Nephron progenitor cell (in vitro differentiated cells): ENCODE measurements at regions not wholly inside any gene's neighbourhood (a gene's known extent, or its start where the extent isn't known, plus 50 kb on each side); places are given as distances from the start of the nearest gene placed in this dataset.

Source experiments
- DNase-seq: peaks from one replicate; pipeline ENCODE4 v3.0.0; 2021
- H3K27ac Mint-ChIP-seq: 2 replicates; pipeline ENCODE4 v1.8.0; 2021; ENCODE audit warnings: mild to moderate bottlenecking, moderate library complexity, mixed read lengths
- H3K27me3 Mint-ChIP-seq: 2 replicates; pipeline ENCODE4 v1.8.0; 2021; ENCODE audit warnings: mild to moderate bottlenecking, low read depth, mixed read lengths; ENCODE audit not compliant: poor library complexity
- H3K36me3 Mint-ChIP-seq: 2 replicates; pipeline ENCODE4 v1.8.0; 2021; ENCODE audit warnings: low read depth, mixed read lengths
- H3K4me1 Mint-ChIP-seq: 2 replicates; pipeline ENCODE4 v1.8.0; 2021; ENCODE audit warnings: mixed read lengths
- H3K4me3 Mint-ChIP-seq: 2 replicates; pipeline ENCODE4 v1.8.0; 2021; ENCODE audit warnings: mild to moderate bottlenecking, moderate library complexity, mixed read lengths
- H3K9me3 Mint-ChIP-seq: 2 replicates; pipeline ENCODE4 v1.8.0; 2021; ENCODE audit warnings: mild to moderate bottlenecking, moderate library complexity, mixed read lengths
- TF ChIP-seq, protein P1 (sequence below): fragments of 200-600 bp; sonication (generic); IDR thresholded peaks from 2 replicates; pipeline ENCODE4 v1.5.0; 2021; ENCODE audit warnings: antibody characterized with exemption

- Mint-ChIP-seq H3K27me3 (peaks cover 11% of the 10 kb centered on the region), H3K4me3 (no peak overlapping the region), H3K9me3 (no peaks in the 10 kb centered on the region), H3K27ac (no peak overlapping the region), H3K36me3 (no peaks in the 10 kb centered on the region), H3K4me1 (peaks cover 47% of the 10 kb centered on the region)
- TF ChIP-seq, protein P1, sequence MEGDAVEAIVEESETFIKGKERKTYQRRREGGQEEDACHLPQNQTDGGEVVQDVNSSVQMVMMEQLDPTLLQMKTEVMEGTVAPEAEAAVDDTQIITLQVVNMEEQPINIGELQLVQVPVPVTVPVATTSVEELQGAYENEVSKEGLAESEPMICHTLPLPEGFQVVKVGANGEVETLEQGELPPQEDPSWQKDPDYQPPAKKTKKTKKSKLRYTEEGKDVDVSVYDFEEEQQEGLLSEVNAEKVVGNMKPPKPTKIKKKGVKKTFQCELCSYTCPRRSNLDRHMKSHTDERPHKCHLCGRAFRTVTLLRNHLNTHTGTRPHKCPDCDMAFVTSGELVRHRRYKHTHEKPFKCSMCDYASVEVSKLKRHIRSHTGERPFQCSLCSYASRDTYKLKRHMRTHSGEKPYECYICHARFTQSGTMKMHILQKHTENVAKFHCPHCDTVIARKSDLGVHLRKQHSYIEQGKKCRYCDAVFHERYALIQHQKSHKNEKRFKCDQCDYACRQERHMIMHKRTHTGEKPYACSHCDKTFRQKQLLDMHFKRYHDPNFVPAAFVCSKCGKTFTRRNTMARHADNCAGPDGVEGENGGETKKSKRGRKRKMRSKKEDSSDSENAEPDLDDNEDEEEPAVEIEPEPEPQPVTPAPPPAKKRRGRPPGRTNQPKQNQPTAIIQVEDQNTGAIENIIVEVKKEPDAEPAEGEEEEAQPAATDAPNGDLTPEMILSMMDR = no peak
- DNase-seq = no peak
Observed at GRCh38 chr10:78286668-78287067, 253.0 kb downstream of the RPS24 start.

DNA sequence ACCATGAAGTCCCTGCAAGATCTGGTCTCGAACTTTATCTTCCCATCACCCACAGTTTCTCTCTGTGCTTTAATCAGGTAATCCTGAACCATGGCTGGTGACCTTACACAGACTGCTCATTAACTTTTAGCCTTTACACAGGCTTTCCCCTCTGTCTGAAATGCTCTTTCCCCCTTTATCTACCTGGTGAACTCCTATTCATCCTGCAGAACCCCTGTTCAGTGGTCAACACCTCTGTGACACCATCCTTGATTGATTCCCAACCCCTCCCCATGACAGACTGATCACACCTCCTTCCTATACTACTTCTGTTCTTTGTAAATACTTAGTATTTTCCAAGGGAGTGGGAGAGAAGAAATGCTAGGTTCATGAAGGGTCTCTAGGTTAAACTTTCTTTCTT lies 254.0 kb downstream of the RPS24 start:
- TF ChIP-seq, protein P1 = no peak
- peaks cover 54% of the 10 kb centered on the region for H3K4me1 Mint-ChIP-seq
- no peak for DNase-seq
- H3K27ac Mint-ChIP-seq = no peak overlapping the region
- no peaks in the 10 kb centered on the region for H3K9me3 Mint-ChIP-seq
- H3K4me3 Mint-ChIP-seq = no peak overlapping the region
- H3K27me3 Mint-ChIP-seq = peaks cover 8% of the 10 kb centered on the region
- no peaks in the 10 kb centered on the region for H3K36me3 Mint-ChIP-seq

DNA sequence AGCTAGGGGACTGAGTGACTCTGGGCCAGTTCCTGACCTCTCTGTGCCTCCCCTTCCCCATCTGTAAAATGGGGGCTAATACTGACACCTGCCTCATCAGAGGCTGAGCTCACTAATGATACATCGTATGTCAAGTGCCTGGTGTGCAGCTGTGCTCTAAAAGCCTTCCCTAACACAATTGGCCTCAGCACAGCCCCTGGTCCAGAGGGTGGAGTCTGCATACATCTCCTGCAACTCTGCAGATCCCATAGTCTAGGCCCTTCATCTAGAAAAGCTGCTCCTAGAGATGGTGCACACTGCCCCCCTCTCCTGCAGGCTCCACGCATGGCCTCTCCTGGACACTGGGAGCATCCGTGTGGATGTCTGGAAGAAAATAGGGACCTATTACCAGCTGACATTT lies 255.0 kb downstream of the RPS24 start:
- H3K9me3 Mint-ChIP-seq = no peaks in the 10 kb centered on the region
- H3K27me3 Mint-ChIP-seq = peaks cover 6% of the 10 kb centered on the region
- DNase-seq = no peak
- H3K27ac Mint-ChIP-seq = no peak overlapping the region
- H3K4me1 Mint-ChIP-seq = peaks cover 57% of the 10 kb centered on the region
- no peak overlapping the region for H3K4me3 Mint-ChIP-seq
- TF ChIP-seq, protein P1 = no peak
- H3K36me3 Mint-ChIP-seq = no peaks in the 10 kb centered on the region

- Mint-ChIP-seq H3K4me3 (no peak overlapping the region), H3K36me3 (no peaks in the 10 kb centered on the region), H3K4me1 (peaks cover 61% of the 10 kb centered on the region), H3K27me3 (peaks cover 4% of the 10 kb centered on the region), H3K9me3 (no peaks in the 10 kb centered on the region), H3K27ac (peak overlapping the region; percentile 5)
- TF ChIP-seq, protein P1 = no peak
- DNase-seq = no peak
Observed at GRCh38 chr10:78290131-78290750, 256.6 kb downstream of the RPS24 start.

- peaks cover 70% of the 10 kb centered on the region for H3K4me1 Mint-ChIP-seq
- H3K27ac Mint-ChIP-seq = no peak overlapping the region
- TF ChIP-seq, protein P1 = no peak
Observed at GRCh38 chr10:78291722-78292121, 258.1 kb downstream of the RPS24 start.

More at GRCh38 chr10:78291722-78292121, 258.1 kb downstream of the RPS24 start:
- Mint-ChIP-seq H3K9me3 (no peaks in the 10 kb centered on the region), H3K36me3 (no peaks in the 10 kb centered on the region), H3K27me3 (peaks cover 4% of the 10 kb centered on the region), H3K4me3 (no peak overlapping the region)
- no peak for DNase-seq
